Hematopoietic multipotent progenitor cell treated with erythropoietin and hydrocortisone succinate and interleukin-3 and kit ligand, for 17 days (in vitro differentiated cells): ENCODE measurements at regions not wholly inside any gene's neighbourhood (a gene's known extent, or its start where the extent isn't known, plus 50 kb on each side); places are given as distances from the start of the nearest gene placed in this dataset.

Experiments used
- DNase-seq: peaks from one replicate; pipeline ENCODE4 v3.0.0-alpha.2; 2015; ENCODE audit warnings: low spot score

DNA sequence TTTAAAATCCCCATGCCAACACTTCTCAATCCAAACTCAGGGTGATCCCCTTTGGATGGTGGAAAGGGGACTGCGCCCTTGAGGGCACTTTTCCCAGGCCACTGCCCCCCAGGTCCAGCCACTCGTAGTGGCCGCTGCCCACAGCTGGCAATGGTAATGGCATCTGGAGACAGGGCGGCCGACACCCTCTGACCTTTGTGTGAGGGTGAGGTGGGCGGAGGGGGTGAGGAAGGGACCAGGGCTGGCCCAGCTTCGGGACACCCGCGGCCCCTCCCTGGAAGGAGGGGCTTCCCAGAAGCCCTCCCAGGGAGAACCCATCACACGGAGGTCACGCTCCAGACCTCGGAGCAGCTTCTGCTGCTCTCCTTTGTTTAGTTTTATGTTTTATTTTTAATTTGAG, 289.7 kb downstream of the FOXL1 start:
- no peak for DNase-seq

GRCh38 chr16:86868786-86869185, 290.4 kb downstream of the FOXL1 start:
- no peak for DNase-seq

GRCh38 chr16:86869288-86870022, 291.1 kb downstream of the FOXL1 start:
- DNase-seq: no peak

DNA sequence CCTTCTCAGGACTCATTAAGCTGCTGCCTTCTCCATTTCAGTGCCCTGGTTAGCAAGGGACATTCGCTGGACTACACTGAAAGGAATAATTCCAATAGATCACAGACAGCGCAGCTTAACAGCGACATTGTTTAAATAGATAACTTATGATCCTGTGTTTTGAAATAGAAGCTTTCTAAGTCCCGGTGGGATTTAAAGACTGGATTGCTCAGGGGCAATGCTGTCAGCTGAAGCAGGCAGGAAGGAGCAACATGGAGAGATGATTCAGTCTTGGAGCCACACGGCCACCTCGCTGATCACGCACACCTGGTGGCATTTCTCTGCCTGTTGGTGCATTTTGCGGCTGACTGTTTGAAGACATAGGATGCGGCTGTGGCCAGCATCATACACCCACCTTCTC, 292.0 kb downstream of the FOXL1 start:
- DNase-seq: no peak

GRCh38 chr16:86872131-86872530, 293.8 kb downstream of the FOXL1 start:
- DNase-seq: no peak

GRCh38 chr16:86872833-86873232, 294.5 kb downstream of the FOXL1 start:
- no peak for DNase-seq

- no peak for DNase-seq
These were observed 295.8 kb downstream of the FOXL1 start for GRCh38 chr16:86874141-86874540.

- DNase-seq: no peak
These were observed 298.1 kb downstream of the FOXL1 start for GRCh38 chr16:86876499-86876898.

- DNase-seq: no peak
These were observed 298.8 kb downstream of the FOXL1 start for GRCh38 chr16:86877108-86877507.

DNA sequence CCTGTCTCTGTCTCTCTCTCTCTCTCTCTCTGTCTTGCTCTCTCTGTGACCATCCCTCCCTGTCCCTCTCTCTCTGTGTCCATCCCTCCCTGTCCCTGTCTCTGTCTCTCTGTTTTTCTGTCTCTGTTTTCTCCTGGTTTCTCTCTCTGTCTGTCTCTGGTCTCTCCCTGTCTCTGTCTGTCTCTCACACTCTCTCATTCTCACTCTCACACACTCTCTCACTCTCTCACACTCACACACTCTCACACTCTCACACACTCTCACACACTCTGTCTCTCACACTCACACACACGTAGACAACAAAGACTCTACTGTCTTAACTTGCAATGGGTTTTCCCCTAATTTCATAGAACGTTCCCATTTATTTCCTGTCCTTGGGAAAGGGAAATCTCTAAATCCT, 299.5 kb downstream of the FOXL1 start:
- DNase-seq: no peak

GRCh38 chr16:86878236-86879080, 300.1 kb downstream of the FOXL1 start:
- DNase-seq: no peak

DNA sequence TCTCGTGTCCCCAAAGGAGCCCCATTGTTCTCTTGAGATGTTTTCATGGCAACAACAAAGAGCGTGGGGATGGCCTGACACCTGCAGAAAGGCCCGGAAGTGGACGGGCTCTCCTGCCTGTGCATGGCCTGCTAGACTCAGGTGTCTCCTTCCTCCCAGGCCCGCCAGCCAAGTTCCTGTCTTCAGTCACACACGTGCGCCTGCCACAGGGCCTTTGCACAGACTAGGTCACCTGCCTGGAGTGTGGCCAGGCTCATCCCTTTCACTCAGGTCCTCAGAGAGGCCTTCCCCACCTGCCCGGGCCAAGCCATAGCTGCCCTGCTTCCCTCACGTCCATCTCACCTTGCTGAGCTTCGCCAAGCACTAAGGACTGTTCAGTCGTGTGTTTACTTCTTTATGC, 300.9 kb downstream of the FOXL1 start:
- DNase-seq: no peak

DNA sequence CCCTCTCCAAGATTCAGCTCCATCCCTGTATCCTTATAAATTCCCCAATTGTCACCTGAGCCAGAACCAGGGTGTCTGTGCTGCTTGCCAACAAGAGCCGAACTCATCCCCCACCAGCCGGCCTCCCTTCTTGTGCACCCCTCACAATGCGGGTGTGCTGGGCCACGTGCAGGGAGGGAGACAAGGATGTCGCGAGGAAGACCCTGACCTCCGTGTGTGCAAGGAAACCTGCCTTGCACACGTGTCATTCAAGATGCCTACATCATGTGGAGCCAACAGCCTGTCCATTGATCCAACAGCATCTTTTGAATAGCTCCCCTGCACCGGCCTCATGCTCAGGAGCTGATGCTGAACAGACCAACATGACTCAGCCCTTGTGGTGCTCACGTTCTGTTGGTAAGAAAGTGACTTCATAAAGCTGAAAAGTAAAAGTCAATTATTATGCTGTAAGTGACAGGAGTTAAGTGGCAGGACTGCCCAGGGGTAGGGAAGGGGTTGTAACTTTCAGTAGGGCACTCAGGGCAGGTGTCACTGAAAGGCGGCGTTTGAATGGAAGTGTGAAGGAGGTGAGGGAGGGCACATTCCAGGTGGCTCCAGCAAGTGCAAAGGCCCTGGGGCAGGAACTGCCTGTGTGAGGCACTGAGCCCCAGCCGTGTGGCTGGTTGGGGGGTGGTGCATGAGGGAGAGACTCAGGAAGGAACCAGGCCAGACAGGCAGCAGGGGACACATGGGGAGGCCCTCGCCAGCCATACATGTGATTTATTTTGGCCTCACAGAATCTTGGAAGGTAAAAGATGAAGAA, 302.2 kb downstream of the FOXL1 start:
- no peak for DNase-seq

- no peak for DNase-seq
These were observed 302.8 kb downstream of the FOXL1 start for GRCh38 chr16:86881118-86881510.

GRCh38 chr16:86881861-86882273, 303.5 kb downstream of the FOXL1 start:
- no peak for DNase-seq

DNA sequence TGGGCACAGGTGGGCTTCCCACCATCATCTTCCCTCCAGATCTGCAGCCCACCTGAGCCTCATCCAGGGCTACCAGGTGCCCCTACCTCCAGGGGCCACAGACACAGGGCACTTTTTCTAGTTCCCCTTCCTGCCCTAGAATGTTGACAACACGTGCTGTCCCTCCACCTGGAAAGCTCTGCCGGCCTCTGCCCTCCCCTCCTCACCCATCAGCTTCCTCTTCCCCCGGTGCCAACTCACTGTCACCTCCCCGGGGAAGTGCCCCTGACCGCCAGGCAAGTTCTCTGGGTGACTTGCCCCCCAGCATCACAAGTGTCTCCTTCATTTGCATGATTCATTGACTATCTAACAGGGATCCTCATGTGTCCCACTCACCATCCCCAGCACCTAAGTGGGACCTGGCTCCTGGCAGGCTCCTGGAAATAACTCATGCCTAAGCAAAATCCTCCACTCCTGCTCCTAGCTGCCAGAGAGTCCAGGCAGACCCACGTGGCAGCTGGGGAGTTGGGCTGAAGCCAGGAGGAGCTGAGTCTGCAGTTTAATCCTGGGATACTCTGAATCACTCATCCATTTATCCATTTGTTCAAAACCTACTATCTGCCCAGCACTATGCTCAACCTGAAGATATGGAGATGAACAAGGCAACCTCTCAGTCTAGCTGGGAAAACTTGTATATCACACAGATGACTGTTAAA, 304.4 kb downstream of the FOXL1 start:
- DNase-seq: no peak

DNA sequence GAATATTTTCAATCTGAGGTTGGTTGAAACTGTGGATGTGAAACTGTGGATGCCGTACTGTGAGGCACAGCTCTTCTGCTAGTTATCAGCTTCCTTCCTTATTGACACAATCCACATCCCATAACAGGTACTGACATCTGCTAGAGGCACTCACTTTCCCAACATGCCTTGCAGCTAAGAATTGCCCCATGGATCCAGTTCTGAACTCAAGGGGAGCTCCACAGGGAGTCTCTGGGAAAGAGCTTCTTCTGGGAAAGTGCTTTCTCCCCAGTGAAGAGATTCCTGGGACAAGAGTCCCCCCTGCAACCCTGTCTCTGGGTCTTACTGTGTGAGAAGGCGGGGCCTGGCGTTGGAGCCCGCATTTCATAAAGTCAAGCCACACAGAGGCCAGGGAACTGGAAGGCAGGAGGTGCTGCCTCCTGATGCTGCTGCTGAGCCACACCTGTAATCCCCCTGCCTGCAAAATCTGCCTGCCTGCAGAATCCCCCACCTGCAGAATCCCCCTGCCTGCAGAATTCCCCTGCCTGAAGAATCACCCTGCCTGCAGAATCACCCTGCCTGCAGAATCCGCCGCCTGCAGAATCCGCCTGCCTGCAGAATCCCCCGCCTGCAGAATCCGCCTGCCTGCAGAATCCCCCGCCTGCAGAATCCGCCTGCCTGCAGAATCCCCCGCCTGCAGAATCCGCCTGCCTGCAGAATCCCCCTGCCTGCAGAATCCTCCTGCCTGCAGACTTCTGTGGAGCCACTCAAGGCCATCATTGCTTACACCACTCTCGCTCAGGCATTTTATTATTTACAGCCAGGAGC, 305.4 kb downstream of the FOXL1 start:
- no peak for DNase-seq

DNA sequence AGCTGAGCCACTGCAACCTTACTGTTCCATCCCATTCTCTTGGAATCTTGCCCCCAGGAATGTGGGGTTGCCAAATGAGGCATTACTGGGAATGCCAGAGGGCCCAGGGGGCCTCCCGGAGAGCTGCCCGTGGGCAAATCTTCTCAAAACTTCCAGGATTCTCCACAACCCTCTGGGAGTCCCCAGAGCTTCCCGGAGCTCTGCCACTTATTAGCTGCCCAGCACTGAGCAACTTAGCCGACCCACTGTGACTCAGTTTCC, 306.0 kb downstream of the FOXL1 start:
- DNase-seq: no peak

DNA sequence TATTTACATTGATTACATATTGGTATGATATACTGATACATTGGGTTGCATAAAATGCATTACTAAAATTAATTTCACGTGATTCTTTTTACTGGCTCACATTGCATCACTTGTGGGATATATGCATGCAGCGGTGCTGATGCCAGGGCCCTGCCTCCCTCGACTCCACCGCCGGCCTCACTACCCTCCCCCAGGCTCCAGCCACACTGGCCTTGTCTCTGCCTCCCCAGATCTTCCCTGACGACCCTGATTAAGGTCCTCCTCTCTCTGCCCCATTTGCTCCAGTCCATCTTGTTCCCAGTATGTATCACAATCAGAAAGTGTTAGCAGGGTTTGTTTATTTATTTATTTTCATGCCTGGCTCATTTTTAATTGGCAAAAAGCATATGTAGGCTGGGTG, 306.8 kb downstream of the FOXL1 start:
- no peak for DNase-seq

GRCh38 chr16:86886651-86887050, 308.3 kb downstream of the FOXL1 start:
- no peak for DNase-seq

DNA sequence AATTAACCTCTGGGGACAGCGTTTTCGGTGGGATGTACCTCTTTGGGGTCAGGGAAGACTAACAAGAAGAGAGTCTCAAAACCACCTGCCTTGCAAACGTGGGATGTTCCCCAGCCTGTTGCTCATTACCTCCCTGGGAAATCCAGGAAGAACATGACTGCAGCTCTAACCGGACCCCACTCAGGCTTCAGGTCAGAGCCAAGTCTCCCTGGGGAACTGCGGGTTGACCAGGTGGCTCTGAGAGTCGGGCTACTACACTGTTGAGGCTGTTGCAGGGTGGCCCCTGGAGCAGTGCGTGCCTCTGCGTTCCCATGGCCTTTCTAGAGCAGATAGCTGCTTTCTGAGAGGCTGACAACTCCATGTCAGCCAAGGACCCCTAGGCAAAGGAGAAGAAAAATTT, 309.1 kb downstream of the FOXL1 start:
- no peak for DNase-seq
